Retinal pigment epithelial cell (primary cell): ENCODE measurements at regions not wholly inside any gene's neighbourhood (a gene's known extent, or its start where the extent isn't known, plus 50 kb on each side); places are given as distances from the start of the nearest gene placed in this dataset.

ENCODE experiments used
- DNase-seq: peaks from one replicate; pipeline ENCODE4 v3.0.0-alpha.2; 2010; ENCODE audit warnings: low read depth
- H3K4me3 ChIP-seq: 2 replicates; pipeline ENCODE4 v1.5.1; 2011; ENCODE audit warnings: mild to moderate bottlenecking, low read length, control low read depth, moderate library complexity
- TF ChIP-seq, protein P1 (sequence below): conservative IDR thresholded peaks from 2 replicates; pipeline ENCODE4 v1.5.1; 2011; ENCODE audit warnings: low read depth, low read length, control low read depth, inconsistent platforms

DNA sequence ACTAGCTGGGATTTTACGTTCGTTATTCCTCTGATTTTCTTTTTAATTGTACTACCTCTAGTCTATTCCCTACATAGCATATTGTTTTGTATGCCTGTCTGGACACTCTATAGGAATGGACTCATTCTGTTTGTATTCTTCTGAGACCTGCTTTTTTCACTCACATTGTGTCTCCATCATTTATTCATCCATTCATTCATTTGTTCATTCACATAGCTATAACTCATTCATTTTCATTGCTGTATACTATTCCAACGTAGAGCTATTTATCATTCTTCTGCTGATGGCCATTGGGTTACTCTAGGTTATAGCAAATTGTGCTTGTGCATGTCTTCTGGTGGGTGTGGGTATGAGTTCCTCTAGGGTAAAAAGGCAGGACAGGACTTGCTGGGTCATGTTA, 74.0 kb upstream of the SLC6A6 start:
- no peak overlapping the region for H3K4me3 ChIP-seq
- DNase-seq = no peak
- TF ChIP-seq, protein P1, sequence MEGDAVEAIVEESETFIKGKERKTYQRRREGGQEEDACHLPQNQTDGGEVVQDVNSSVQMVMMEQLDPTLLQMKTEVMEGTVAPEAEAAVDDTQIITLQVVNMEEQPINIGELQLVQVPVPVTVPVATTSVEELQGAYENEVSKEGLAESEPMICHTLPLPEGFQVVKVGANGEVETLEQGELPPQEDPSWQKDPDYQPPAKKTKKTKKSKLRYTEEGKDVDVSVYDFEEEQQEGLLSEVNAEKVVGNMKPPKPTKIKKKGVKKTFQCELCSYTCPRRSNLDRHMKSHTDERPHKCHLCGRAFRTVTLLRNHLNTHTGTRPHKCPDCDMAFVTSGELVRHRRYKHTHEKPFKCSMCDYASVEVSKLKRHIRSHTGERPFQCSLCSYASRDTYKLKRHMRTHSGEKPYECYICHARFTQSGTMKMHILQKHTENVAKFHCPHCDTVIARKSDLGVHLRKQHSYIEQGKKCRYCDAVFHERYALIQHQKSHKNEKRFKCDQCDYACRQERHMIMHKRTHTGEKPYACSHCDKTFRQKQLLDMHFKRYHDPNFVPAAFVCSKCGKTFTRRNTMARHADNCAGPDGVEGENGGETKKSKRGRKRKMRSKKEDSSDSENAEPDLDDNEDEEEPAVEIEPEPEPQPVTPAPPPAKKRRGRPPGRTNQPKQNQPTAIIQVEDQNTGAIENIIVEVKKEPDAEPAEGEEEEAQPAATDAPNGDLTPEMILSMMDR = no peak

DNA sequence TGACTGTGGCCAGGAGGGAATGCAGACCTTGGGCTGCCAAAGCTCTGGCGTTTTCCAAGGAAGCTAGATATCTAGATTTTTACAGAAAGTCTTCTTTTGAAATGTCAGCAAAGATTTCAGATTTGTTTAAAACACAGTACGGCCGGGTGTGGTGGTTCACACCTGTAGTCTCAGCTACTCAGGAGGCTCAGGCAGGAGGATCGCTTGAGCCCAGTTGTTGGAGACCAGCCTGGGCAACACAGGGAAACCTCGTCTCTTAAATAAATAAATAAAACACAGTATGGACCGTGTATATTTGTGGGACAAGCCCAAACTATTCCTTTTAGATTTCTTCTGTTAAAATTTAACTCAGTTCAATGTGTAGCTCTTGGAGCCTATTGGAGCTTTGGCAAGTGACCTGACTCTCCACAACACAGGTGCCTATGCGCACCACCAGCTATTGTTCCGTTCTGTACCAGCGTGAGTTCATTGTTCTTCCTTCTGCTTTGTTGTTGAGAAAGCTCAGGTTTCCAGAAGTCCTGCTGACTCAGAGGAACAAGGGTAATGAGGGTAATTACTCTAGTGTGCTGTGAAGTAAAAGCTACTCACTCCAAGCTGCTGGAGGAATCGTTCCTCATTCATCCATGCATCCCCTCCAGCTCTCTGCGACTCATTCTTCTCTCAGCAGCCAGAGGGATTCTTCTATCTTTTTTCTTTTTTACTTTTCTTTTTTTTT, 73.1 kb upstream of the SLC6A6 start:
- TF ChIP-seq, protein P1 = no peak
- no peak for DNase-seq
- no peak overlapping the region for H3K4me3 ChIP-seq

DNA sequence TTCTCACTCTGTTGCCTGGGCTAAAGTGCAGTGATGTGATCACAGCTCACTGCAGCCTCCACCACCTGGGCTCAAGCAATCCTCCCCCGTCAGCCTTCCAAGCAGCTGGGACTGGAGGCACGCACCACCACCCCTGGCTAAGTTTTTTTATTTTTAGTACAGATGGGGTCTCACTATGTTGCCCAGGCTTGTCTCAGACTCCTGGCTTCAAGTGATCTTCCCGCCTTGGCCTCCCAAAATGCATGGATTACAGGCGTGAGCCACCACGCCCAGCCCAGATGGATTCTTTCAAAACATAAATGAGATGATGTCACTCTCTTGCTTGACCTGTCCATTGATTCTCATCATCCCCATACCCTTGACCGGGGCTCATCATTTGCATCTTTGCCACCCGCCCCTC, 72.6 kb upstream of the SLC6A6 start:
- DNase-seq = no peak
- H3K4me3 ChIP-seq = no peak overlapping the region
- TF ChIP-seq, protein P1 = no peak

DNA sequence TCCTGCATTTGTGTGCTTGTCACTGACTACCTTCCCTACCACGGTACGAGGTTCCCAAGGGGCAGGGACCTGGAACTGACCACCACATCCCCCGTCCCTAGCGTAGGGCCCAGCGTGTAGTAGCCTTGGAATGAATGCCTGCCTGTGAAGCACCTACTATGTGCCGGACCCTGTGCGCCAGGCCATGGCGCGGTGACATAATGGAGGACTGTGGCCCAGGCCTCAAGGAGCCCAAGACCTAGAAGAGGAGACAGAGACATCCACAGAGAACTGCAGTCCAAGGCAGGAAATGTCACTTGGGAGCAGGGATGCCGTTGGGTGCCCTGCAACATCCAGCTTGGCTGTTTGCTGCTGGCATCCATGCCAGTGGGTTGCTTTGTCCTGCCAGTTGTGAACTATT, 71.9 kb upstream of the SLC6A6 start:
- TF ChIP-seq, protein P1 = no peak
- no peak for DNase-seq
- H3K4me3 ChIP-seq = no peak overlapping the region

DNA sequence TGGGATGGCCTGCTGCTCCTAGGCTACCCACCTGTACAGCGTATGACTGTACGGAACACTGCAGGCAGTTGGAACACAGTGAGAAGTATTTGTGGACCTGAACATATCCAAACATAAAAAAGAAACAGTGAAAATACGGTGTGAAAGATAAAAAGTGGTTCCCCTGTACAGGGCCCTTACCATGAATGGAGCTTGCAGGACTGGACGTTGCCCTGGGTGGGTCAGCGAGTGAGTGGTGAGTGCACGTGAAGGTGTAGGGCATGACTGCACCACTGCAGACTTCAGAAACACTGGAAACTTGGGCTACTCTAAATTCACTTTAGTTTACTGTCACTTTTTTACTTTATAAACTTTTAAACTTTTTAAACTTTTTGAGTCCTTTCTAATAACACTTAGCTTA, 71.2 kb upstream of the SLC6A6 start:
- no peak overlapping the region for H3K4me3 ChIP-seq
- no peak for DNase-seq
- TF ChIP-seq, protein P1 = no peak

DNA sequence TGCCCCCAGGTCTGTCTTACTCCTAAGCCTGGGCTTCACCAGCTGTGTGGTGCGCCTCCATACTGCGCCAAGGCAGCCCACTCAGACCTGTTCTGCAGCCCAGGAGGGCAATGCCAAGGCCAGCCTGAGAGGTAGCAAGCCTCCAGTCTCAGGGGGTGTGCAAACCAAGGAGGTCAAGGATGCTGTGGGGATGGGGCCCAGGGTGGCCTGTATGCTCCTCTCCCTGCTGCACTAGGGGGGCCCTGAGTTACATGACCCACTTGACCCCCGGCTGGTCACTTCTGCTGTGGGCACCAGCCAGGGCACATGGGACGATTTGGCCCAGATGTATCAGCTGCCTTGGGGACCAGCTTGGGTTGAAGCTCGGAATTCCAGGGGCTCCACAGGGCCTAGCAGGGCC, 70.0 kb upstream of the SLC6A6 start:
- H3K4me3 ChIP-seq = no peak overlapping the region
- TF ChIP-seq, protein P1 = no peak
- DNase-seq = no peak

DNA sequence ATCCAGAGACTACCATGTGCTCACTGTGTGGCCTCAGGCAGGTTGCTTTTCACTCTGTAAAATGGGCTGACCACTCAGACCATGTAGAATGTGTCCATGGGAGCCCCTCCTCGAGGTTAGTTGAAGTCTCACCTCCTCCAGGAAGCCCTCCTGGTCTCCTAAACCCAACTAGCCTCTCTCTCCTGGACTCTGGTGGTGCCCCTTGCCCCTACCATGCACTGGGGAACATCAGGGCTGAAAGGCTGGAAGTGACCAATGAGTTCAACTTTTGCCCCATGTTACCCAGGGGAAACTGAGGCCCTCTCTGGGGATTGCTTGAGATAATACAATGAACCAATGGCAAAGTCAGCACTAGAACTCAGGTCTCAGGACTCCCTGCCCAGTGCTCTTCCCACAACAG, 69.2 kb upstream of the SLC6A6 start:
- DNase-seq = no peak
- TF ChIP-seq, protein P1 = no peak
- no peak overlapping the region for H3K4me3 ChIP-seq
